ENCODE measurements at regions not wholly inside any gene's neighbourhood (a gene's known extent, or its start where the extent isn't known, plus 50 kb on each side); places are given as distances from the start of the nearest gene placed in this dataset.

DNA sequence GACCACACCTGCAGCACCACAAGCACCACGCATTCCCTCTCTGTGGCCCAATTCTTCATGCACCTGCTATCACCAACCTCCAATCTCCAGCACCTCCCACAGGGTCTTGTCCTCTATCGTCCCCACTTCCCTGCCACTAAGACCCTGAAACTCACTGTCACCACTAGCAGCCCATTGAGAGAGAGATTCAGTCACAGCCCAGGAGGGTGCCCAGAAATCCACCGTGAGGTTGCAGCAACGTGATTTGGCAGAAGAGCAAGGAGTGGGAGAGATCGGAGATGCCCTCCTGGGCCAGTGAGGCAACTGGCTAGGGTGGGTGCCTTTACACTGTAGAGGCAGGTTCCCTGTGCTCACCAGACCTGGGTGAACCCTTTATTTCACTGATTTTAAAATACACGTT is 90.1 kb downstream of the ANKRD60 start:
- no peak for DNase-seq

DNA sequence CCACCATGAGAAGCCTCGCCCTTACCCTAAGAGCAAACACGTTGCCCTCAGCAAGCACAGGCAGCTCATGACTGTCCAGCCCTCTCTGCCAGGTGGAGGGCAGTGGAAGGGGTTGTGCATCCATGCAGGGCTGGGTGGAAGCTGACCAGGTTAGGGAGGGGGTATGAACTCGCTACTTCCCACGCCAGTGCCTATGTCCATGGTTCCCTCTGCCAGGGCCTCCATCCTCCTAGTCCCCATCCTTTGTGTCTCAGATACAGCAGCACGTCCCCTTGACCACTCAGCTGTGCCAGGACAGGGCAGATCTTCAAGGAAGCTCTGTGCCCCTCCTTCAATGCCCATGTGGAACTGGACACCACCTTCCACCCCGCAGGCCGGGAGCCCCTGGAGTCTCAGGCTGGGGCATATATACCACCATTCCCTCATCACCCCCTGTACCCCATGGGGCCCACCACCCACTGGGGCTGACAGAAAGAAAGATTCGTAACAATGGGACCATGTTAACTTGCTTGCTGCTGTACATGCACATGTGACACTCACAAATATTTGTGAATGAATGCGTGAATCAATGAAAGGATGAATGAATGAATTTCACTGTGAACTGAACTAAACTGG is 90.7 kb downstream of the ANKRD60 start:
- no peak for DNase-seq

DNA sequence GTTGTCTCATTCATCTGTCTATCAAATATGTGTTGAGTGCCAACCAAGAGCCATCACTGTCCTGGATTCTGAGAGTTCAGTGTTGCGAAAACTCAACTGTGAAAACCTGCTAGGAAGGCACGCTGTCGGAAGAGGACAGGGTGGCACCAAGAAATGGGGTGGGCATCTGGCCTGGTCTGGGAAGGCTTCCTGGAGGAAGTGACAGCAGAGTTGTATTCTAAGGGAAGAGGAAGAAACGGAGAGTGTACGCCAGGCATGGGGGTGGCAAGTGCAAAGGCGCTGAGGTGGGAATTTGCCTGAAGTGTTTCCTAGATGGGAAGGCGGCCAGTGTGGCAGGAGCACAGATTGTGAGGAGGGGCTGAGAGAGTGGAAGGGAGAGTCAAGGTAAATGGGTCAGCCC is 91.2 kb downstream of the ANKRD60 start:
- DNase-seq: no peak

DNA sequence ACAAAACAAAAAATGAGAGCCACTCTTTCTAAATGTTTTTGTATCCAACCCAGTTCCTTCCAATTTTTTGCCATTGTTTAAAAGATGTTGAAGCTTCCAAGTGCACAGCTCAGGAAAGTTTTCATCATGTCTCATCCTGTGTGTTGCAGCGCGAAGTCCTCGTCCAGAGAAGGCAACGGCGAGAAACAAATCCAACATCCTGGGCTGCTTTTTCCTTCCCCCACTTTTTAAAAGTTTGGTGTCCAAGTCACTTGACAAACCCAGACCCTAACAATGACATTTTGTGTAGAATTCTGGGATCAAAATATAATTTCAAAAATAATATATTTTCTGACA is 92.3 kb downstream of the ANKRD60 start:
- DNase-seq: no peak

DNA sequence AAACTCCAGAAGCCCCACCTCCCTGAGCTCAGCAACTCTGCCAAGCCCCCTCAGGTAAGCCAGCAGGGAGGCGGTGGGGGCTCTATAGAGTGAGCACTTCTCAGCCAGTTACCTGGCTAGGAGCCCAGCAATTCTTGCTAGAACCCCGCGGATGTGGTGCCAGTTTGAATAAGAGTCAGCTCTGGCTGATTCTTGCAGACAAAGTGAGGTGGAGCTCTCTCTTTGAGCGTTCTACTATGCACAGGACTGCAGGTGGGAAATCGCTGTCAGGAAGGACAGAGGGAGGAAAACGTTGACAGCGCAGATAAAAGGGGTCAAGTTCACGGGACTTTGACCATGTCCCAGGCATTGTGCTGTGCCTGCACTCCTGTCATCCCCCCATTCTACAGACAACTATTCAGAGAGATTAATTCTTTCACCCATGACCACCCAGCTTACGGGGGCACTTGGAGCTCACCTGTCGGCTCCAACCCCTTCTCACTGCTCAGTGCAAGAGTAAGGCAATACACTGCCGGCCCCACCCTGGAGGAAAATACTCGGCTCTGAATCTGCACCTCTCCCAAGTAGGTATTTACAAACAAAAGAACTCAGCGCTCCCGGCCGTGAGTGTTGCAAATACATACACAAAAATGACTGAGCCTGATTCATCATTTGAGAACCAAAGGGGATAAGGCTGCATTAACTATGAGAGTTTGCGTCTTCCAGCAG is 92.9 kb downstream of the ANKRD60 start:
- no peak for DNase-seq

DNA sequence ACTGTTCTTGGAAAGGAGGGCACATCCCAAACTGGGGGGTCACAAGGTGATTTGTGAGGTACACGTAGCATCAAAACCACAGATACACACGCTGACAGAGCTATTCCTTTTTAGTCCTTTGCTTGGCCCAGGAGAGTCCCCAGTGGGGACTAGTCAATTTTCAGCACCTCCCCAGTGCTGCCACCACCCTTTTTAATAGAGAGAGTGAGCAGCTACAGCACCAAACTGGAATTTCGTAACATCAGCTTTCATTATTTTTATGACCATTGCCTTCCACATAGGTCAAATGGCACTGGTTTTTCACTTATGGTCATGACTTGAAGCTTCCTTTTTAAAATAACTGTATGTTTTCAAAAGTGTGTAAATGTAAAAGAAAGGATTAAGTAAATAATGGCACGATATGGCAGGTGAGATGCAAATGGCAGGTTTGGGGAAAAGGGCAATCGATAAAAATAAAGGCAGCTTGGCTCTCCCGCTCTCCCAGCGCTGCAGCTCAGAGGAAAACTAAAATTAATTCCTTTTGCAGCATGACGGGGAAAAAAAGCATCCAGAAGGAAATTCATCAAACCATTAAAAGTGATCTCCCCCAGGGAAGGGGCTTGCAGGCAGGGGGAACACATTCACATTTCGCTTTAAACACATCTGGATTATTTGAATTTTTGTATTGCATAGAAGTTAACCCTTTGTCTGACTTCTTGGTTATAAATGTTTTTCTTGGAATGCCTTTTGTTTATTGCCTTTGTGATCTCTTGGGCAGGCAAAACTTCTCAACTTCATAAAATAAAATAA is 95.2 kb downstream of the ANKRD60 start:
- DNase-seq: no peak

DNA sequence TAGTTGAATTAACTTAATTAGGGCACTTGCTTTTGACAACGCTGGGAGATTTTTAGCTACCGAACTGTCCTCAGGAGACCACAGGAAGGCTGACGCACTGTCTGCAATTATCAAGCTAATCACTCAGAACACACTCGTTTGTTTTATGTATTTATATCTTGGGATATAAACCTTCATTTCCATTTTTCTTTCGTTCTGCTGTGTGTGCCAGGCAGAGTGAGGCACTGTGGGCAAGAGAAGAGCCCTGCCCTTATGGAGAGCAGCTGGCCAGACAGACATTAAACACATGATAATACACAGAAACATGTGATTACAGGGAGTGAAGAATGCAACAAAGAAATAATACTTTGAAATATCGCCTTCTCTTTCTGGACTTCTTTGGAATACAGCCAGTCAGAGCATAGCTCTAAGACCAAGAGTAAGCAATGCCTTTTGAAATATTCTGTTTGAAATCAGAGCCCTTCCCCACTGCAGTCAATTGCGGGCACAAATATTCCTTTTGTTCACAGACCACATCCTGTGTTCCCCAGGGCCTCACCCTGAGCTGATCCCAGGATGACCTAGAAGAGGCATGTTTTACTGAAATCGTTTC is 96.8 kb downstream of the ANKRD60 start:
- no peak for DNase-seq

DNA sequence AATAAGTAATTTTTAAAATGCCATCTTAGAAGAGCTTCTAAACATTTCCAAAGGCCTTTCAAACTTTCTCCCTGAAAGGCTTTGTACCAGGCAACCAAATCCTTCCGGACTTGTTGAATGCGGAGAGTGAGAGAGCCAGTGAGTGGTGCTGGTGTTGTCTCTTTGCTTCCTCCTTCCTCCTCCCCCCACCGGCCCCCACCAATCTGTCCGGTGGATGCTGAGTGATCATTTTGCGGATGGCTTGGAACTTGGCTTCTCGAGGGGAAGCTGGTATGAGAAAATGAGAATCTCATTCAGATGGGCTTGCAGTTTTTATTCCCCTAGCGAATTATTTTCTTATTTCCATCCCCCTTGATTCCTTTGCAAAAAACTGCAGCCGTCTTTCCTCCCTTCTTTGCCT is 97.3 kb downstream of the ANKRD60 start:
- no peak for DNase-seq

DNA sequence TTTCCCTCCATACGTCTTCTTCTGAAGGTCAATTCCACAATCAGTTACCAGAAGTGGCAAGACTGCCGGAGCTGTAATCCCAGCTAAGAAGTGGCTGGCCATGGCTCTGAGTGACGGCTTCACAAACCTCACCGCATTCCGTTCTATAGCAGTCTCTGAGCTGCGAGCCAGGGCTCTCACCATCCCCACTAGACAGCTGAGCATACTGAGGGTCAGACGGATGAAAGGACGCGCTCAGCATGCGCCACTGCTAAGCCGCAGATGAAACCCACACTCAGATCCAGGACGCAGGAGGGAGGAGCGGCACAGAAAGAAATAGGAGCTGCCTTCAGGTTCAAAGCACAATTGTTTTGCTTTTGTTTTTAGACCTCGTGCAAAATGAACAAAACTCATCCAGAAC is 97.9 kb downstream of the ANKRD60 start:
- DNase-seq: no peak

DNA sequence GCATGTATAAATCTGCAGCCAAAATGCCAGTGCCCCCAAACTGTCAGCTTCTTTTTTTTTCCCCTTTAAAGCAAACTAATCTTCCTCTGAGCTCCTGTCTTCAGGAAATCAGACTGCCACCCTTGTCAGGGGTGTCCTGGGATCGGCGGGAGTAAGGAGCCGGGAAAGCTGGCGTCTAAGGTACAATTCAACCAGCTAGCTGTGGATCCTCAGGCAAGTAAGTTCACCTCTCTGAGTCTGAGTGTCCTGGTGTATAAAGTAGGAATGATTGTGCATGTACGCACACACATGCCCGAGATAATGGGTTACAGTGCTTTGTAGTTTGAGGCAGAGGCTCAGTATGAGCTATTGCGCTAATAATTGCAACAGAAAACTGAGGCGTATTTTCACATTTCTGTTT is 98.3 kb downstream of the ANKRD60 start:
- no peak for DNase-seq

DNA sequence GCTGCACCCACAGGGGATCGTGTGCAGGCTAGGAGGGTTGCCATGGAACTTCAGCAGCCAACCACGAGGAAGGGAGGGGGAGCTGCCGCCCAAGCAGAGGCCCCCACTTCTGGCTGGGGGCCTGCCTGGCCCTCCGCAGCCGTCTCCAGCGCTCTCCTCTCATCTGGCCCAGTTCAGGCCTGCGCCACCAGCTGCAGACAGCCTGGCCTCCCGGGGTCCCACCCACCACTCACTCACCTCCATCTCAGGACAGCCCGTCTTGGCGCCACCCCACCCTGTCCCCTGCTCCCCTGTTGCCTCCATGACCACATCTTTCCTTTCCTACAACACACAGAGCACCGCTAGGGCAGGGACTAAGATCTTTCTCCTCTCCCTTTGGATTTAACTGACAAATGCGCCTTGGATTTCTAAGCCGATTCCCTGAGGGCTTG is 98.7 kb downstream of the ANKRD60 start:
- no peak for DNase-seq

DNA sequence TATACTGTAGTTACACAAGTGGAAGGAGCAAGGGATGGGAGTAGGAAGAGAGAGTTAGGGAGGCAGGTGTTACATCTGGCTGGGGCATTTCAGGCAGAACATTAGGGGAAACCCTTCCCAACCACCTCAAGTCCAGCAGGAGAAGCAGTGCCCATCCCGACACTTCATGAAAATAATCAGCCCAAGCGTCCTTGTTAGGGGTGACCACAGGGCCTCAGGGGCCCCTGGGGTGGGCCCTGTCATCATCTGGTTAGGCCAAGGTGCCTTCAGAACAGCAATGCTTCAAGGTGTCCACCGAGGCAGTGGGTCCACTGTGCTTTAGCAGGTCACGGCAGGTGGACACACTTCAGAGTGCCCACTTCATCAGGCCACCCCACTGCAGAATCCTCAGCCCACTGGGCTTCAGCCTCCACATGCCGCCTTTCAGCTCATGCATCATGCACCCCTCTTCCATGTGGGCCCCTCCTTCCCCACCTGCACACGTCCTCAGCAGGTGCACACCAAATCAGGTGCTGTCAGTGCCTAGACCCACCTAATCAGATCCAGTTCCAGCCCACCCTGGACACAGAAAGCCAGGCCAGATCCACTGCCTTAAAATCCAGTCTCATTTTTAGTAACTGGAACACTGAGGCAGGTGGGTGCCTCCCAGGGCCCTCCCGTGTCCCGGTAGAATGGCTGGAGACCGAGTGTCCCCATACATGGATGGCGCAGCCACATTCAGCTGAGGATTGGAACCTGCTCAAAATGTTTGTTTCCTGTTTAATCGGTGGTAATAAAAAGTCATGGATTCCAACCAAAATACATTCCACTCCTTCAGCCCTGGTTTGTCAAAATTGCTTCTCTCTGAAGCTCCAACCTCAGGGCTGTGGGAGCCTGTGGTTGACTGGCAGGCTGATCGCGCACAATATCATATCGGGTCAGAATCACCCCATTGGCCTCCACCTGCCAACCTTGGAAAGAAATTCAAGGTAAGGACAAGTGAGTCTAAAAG is 99.5 kb downstream of the ANKRD60 start:
- no peak for DNase-seq

DNA sequence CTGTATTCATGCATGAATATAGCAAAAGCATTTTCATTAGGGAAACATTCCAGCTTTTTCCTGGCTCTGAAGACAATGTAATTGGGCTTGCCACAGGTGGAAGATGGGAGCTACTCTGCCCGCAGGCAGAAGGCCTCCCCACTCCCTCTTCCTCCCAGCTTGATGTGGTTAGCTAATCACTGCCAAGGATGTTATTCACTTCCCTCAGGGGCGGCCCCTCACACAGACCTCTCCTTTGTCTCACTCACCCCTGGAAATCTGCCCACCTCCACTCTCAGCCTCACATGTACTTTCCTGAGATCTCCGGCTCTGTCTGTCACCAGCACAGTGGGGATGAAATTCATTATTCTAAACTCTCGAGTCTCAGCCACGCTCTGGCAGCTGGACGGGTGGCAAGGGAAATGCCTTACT is 100.7 kb downstream of the ANKRD60 start:
- DNase-seq: no peak

DNA sequence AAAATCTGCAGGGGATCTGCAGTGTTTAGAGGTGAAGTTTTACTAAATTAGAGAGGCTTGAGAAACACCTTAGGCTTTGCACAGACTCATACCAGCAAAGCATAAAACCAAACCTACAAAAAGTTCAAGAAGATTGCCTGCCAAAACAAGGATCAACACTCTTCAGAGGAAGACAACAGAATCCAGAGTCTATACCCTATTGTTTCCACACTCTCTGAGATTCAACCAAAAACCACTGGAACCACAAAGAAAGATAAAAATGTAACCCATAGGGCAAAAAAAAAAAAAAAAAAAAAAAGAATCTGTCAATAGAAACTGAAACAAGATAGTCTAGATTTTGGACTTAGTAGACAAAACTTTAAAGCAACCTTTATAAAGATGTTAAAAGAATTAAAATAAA is 102.7 kb downstream of the ANKRD60 start:
- no peak for DNase-seq

DNA sequence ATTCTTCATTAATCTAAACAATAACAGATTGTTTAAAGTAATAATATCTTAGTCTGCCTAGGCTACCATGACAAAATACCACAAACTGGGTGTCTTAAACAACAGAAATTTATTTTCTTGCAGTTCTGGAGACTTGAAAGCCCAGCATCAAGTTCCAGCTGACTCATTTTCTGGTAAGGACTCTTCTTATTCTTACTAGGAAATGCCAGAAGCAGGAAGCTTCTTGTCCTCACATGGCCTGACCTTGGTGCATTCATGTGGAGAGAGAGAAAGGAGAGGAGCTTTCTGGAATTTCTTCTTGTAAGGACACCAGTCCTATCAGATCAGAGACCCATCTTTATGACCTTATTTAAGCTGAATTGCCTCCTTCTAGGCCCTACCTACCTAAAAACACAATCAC is 110.5 kb downstream of the ANKRD60 start:
- DNase-seq: no peak

DNA sequence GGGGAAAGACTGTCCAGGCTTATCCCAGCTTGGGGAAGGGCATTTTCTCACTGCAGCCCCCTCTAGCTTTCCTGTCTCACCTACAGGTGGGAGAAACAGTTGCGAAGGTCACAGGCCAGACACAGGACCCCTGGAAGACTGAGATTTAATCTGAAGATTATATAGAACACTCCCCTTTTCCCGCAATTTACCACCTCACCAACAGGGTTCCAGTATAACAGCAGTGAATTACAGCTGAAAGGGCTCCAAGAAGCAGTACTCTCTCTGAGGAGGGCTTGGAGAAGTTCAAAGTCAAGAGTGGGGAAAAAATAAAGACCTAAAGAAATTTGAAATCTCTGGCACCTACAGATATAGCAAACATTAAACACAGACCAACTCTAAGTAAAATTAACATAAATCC is 111.9 kb downstream of the ANKRD60 start:
- no peak for DNase-seq

DNA sequence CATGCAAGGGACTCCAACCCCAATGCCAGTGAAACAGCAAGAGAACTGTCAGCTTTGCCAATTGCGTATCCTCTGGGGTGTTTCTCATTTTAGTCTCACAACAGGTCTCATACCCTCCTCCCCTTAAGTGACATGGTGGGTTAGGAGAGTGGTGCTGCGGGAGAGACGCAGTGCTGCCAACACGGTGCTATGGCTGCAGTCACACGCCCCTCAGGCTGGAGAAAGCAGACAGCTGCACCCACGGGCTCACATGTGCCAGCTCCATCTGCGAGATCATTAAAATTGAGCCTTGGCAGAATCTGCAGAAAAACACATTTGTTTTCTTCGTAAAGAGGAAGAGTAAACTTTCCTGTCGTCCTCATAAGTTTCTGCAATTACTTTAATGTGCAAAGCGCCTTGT is 114.7 kb downstream of the ANKRD60 start:
- DNase-seq: peak; percentile 35

DNA sequence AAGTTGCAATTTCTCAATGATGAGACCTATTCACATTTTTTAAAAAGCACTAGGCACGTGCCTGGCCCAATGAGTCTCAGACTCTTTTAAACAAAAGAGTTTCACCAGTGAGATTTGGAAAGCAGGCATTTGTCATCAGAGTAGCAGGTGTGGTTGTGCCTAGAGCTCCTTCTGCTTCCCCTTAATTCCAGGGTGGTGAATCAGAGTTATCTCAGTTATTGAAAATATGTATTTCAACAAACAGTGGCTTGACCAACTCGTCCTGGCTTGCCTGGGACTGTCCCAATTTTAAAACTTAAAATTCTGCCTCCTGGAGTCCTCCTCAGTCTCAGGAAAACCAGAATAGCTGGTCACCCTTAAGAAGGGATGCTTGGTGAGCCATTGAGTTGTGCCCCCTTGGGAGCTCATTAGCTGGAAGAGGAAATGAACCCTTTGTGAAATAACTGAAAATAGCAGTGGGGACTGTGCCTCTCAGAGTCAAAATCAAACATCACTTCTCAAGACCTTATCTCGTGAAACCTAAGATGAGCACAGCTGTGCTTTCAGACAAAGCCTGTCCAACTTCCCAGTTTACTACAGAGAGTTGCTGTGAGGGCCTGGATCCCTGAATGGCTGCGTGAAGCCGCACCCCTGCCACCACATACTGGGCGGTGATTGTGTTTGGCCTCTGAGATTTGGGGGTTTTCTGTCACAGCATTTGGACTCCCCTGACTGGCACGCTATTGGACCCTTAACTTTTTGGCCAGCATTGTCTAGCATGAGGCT is 116.3 kb downstream of the ANKRD60 start:
- peak; percentile 66 for DNase-seq

DNA sequence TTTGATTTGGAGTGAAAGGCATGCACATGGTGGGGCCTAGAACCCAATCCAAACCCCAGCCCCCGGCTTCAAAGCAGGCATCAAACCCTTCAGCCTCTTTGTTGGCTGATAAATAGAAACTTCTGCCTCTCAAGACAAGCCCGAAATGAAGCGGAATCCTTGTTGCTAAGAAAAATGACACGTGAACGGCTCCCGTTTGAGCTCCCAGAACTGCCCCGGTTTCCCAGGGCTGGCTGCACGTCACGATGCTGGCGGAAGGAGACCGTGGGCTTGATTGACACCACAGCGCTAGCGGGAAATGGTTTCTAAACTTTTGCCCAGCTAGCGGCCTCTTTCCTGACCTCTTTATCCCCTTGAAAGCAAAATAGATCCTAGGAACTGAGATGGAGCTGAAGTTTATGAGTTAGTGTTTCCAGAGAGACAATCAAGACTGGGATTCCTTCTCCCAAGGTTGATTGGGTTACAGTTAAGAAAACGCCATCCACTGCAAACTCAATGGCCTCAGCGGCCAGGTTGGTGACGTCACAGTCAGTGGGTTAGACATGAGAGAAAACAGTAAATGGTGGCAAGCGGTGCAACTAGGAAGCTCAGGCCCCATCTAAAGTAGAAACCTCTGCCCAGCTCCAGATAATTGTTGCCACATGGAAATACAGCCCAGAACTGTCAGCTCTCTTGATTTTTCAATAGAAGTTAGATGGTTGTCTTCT is 117.0 kb downstream of the ANKRD60 start:
- DNase-seq: no peak

DNA sequence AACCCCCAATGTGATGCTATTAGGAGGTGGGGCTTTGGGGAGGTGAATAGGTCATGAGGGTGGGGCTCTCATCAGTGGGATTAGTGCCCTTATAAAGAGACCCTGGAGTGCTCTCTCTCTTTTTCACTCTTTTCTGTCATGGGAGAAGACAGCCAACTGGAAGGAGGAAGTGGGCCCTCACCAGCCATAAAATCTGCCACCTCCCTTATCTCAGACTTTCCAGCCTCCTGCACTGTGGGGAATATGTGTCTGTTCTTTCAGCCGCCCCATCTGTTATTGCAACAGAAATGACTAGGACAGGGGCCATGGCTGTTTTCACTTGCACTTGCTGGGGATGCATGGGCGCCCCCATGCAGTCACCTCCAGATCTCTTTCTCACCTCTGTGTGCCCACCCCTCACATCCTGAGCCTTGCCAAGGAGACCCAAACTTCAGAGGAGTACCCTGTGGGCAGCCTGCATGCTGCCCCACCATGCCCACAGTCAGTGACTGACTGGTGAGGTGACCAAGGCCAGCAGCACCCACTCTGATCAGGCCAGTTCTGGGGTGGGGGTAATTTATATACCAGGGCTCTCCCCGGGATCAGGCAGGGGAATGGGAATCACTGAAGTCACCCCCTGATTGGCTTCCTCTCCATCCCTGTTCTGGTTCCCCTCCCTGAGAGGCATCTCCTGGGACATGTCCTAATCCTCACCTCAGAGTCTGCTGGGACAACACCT is 118.4 kb downstream of the ANKRD60 start:
- DNase-seq: no peak
